ENCODE measurements at regions not wholly inside any gene's neighbourhood (a gene's known extent, or its start where the extent isn't known, plus 50 kb on each side); places are given as distances from the start of the nearest gene placed in this dataset.

GRCh38 chr3:148604270-148605085 is 93.2 kb upstream of the AGTR1 start:
- H4K20me1 ChIP-seq, result no peaks in the 10 kb centered on the region
- H3K36me3 ChIP-seq, result no peaks in the 10 kb centered on the region
- H3K4me3 ChIP-seq, result no peak overlapping the region
- no peaks in the 10 kb centered on the region for H3K9me3 ChIP-seq (replicated peaks in 1 of 11)
- no peak overlapping the region for H3K9ac ChIP-seq
- TF ChIP-seq Cebpa-rat (IDR thresholded peaks at IDR 0.05), result no peak
- no peak overlapping the region for H3K4me2 ChIP-seq
- H3K27me3 ChIP-seq, result no peaks in the 10 kb centered on the region
- H3K4me1 ChIP-seq, result no peaks in the 10 kb centered on the region
- no peak overlapping the region for H3K27ac ChIP-seq

DNA sequence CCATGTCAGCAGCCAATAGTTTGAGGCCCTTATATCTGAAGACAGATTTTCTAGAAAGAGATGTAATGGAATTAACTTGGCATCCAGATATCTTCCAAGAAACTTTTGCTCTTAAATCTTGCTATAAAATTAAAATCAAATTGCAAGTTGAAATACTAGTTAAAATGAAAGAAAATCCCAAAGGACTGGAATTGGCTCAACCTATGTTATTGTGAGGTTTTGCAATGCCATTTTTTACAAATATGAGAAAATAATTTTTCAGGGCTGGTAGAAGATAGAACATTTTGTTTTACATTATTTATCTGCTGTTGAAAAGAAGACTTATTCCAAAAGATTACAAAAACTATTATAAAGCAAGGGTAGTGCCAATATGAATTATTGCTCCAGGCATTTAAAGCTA is 92.2 kb upstream of the AGTR1 start:
- Histone ChIP-seq H3K4me3 (no peak overlapping the region), H4K20me1 (no peaks in the 10 kb centered on the region), H3K36me3 (no peaks in the 10 kb centered on the region), H3K9ac (no peak overlapping the region), H3K4me1 (no peaks in the 10 kb centered on the region), H3K27me3 (no peaks in the 10 kb centered on the region), H3K27ac (no peak overlapping the region), H3K4me2 (no peak overlapping the region), H3K9me3 (replicated peaks in 1 of 11) (no peaks in the 10 kb centered on the region)
- TF ChIP-seq Cebpa-rat (IDR thresholded peaks at IDR 0.05), result no peak

GRCh38 chr3:148606979-148607378 is 90.7 kb upstream of the AGTR1 start:
- TF ChIP-seq Cebpa-rat (IDR thresholded peaks at IDR 0.05), result no peak
- H3K9me3 ChIP-seq (replicated peaks in 1 of 11), result no peaks in the 10 kb centered on the region
- no peak overlapping the region for H3K27ac ChIP-seq
- H3K27me3 ChIP-seq, result no peaks in the 10 kb centered on the region
- H3K4me1 ChIP-seq, result no peaks in the 10 kb centered on the region
- no peaks in the 10 kb centered on the region for H4K20me1 ChIP-seq
- no peak overlapping the region for H3K9ac ChIP-seq
- no peak overlapping the region for H3K4me3 ChIP-seq
- no peak overlapping the region for H3K4me2 ChIP-seq
- no peaks in the 10 kb centered on the region for H3K36me3 ChIP-seq

DNA sequence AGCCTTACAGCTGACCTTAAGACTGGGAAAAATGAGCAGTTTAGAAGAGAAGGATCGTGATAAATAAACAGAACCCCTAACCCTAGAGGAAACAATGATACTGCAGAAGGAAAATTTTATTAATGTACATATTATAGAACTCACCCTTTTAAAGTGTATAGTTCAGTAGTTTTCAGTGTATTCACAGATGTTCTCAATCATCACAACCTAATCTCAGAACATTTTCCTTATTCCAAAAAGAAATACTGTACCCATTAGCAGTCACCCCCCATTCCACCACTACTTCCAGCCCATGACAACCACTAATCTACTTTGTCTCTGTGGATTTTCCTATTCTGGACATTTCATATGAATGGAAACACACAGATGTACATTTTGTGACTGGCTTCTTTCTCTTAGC is 90.2 kb upstream of the AGTR1 start:
- Histone ChIP-seq H3K27me3 (no peaks in the 10 kb centered on the region), H3K4me1 (no peaks in the 10 kb centered on the region), H3K36me3 (no peaks in the 10 kb centered on the region), H3K4me3 (no peak overlapping the region), H3K4me2 (no peak overlapping the region), H4K20me1 (no peaks in the 10 kb centered on the region), H3K27ac (no peak overlapping the region), H3K9me3 (replicated peaks in 1 of 11) (no peaks in the 10 kb centered on the region), H3K9ac (no peak overlapping the region)
- TF ChIP-seq Cebpa-rat (IDR thresholded peaks at IDR 0.05), result no peak

DNA sequence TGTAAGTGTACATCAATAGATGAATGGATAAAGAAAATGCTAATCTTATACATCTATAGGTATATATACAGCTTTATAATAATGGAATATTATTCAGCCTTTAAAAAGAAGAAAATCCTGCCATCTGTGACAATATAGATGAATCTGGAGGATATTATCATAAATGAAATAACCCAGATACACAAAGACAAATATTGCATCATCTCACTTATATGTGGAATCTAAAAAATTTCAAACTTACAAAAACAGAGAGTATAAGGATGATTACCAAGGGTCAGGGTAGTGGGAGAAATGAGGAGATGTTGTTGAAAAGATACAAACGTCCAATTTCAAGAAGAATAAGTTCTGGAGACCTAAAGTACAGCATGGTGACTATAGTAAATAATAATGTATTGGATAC is 85.4 kb upstream of the AGTR1 start:
- Histone ChIP-seq H3K9me3 (replicated peaks in 1 of 11) (no peaks in the 10 kb centered on the region), H3K4me1 (peaks cover 0 to 6% (median 0%) of the 10 kb centered on the region in 10 experiments; a peak in 2 of 20 replicates), H3K4me2 (no peak overlapping the region), H3K9ac (no peak overlapping the region), H3K36me3 (no peaks in the 10 kb centered on the region), H3K4me3 (no peak overlapping the region), H3K27ac (no peak overlapping the region), H3K27me3 (no peaks in the 10 kb centered on the region), H4K20me1 (no peaks in the 10 kb centered on the region)
- TF ChIP-seq Cebpa-rat (IDR thresholded peaks at IDR 0.05), result 0 out of 22 replicates have a peak, but pooled peaks of 1 of the 11 experiments have one; percentile 20

- Histone ChIP-seq H3K4me2 (no peak overlapping the region), H3K27ac (no peak overlapping the region), H4K20me1 (no peaks in the 10 kb centered on the region), H3K4me1 (peaks cover 0 to 12% (median 8%) of the 10 kb centered on the region in 10 experiments; a peak in 8 of 20 replicates), H3K4me3 (no peak overlapping the region), H3K9me3 (replicated peaks in 1 of 11) (0 out of 22 replicates have a peak, but pooled peaks cover 0 to 5% (median 0%) of the 10 kb centered on the region in 11 experiments), H3K36me3 (no peaks in the 10 kb centered on the region), H3K27me3 (no peaks in the 10 kb centered on the region), H3K9ac (no peak overlapping the region)
- no peak for TF ChIP-seq Cebpa-rat (IDR thresholded peaks at IDR 0.05)
Observed at GRCh38 chr3:148615382-148615781, 82.3 kb upstream of the AGTR1 start.

- no peaks in the 10 kb centered on the region for H3K36me3 ChIP-seq
- no peak overlapping the region for H3K4me2 ChIP-seq
- H3K27ac ChIP-seq, result no peak overlapping the region
- H3K4me1 ChIP-seq, result no peaks in the 10 kb centered on the region
- TF ChIP-seq Cebpa-rat (IDR thresholded peaks at IDR 0.05), result no peak
- H3K27me3 ChIP-seq, result no peaks in the 10 kb centered on the region
- H4K20me1 ChIP-seq, result no peaks in the 10 kb centered on the region
- H3K9ac ChIP-seq, result no peak overlapping the region
- H3K9me3 ChIP-seq (replicated peaks in 1 of 11), result no peaks in the 10 kb centered on the region
- no peak overlapping the region for H3K4me3 ChIP-seq
Observed at GRCh38 chr3:148625095-148625736, 72.5 kb upstream of the AGTR1 start.

DNA sequence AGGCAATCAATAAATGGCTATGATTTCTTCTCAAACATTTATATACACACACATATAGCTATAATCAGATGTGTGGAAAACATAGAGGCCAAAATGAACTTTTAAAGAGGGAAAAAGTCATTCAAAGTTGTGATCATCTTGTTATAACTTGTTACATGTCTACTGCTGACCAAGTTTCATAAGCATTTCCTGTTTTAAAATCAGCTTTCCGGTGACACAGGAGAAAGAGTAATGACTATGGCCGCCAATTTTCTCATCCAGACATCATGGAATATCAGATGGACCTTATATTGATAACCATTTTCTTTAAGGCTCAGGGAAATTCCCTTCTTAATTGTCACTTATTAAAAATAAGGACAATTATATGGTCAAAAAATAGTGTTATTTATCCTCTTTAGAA is 71.7 kb upstream of the AGTR1 start:
- no peak for TF ChIP-seq Cebpa-rat (IDR thresholded peaks at IDR 0.05)
- Histone ChIP-seq H4K20me1 (no peaks in the 10 kb centered on the region), H3K27me3 (no peaks in the 10 kb centered on the region), H3K27ac (no peak overlapping the region), H3K4me3 (no peak overlapping the region), H3K36me3 (no peaks in the 10 kb centered on the region), H3K4me2 (no peak overlapping the region), H3K4me1 (no peaks in the 10 kb centered on the region), H3K9ac (no peak overlapping the region), H3K9me3 (replicated peaks in 1 of 11) (no peaks in the 10 kb centered on the region)

GRCh38 chr3:148629006-148629405 is 68.7 kb upstream of the AGTR1 start:
- H3K36me3 ChIP-seq, result no peaks in the 10 kb centered on the region
- H3K9ac ChIP-seq, result no peak overlapping the region
- H3K27me3 ChIP-seq, result no peaks in the 10 kb centered on the region
- no peaks in the 10 kb centered on the region for H3K4me1 ChIP-seq
- H3K27ac ChIP-seq, result no peak overlapping the region
- no peak for TF ChIP-seq Cebpa-rat (IDR thresholded peaks at IDR 0.05)
- no peak overlapping the region for H3K4me2 ChIP-seq
- no peaks in the 10 kb centered on the region for H3K9me3 ChIP-seq (replicated peaks in 1 of 11)
- H3K4me3 ChIP-seq, result no peak overlapping the region
- H4K20me1 ChIP-seq, result no peaks in the 10 kb centered on the region
